Large intestine (tissue), 3 donors: ENCODE measurements at regions not wholly inside any gene's neighbourhood (a gene's known extent, or its start where the extent isn't known, plus 50 kb on each side); places are given as distances from the start of the nearest gene placed in this dataset.

Experiments
- DNase-seq, 2 donors: peaks; one replicate each; pipeline versions ENCODE4 v3.0.0 to v3.0.0-alpha.2; 2013
- H3K27ac ChIP-seq: one replicate; pipeline ENCODE4 v1.5.1; 2013; ENCODE audit warnings: low read length
- H3K27me3 ChIP-seq: 2 replicates; pipeline ENCODE4 v1.6.1; 2013; ENCODE audit warnings: low read length; ENCODE audit not compliant: control insufficient read depth, insufficient read depth
- H3K36me3 ChIP-seq: 2 replicates; pipeline ENCODE4 v1.6.1; 2013; ENCODE audit warnings: low read length; ENCODE audit not compliant: control insufficient read depth, insufficient read depth
- H3K4me1 ChIP-seq: one replicate; pipeline ENCODE4 v1.6.1; 2013; ENCODE audit warnings: low read length; ENCODE audit not compliant: control insufficient read depth, insufficient read depth
- H3K4me3 ChIP-seq: one replicate; pipeline ENCODE4 v1.5.1; 2013; ENCODE audit warnings: low read length
- H3K9me3 ChIP-seq: one replicate; pipeline ENCODE4 v1.6.1; 2013; ENCODE audit warnings: mild to moderate bottlenecking, low read depth, low read length, moderate library complexity; ENCODE audit not compliant: control insufficient read depth
- WGBS: methylation state at CpG from one replicate; pipeline ENCODE4 v1.1.5; 2013; ENCODE audit warnings: low lambda C conversion rate; ENCODE audit not compliant: insufficient coverage; 5-methylcytosine and 5-hydroxymethylcytosine counted together

- Histone ChIP-seq H3K27me3 (no peaks in the 10 kb centered on the region), H3K4me1 (peaks cover 4% of the 10 kb centered on the region), H3K9me3 (no peaks in the 10 kb centered on the region), H3K4me3 (no peak overlapping the region), H3K36me3 (no peaks in the 10 kb centered on the region), H3K27ac (no peak overlapping the region)
- DNase-seq: peak; percentile 33 to 51
- no CpG with 5 or more reads among the region's 2 CpGs for WGBS
Measured at GRCh38 chr14:25111061-25111601, 61.2 kb upstream of the STXBP6 start.

GRCh38 chr14:25110106-25110505, 60.2 kb upstream of the STXBP6 start:
- Histone ChIP-seq H3K27me3 (no peaks in the 10 kb centered on the region), H3K27ac (no peak overlapping the region), H3K4me3 (no peak overlapping the region), H3K36me3 (no peaks in the 10 kb centered on the region), H3K9me3 (no peaks in the 10 kb centered on the region), H3K4me1 (peaks cover 4% of the 10 kb centered on the region)
- WGBS: no CpG with 5 or more reads among the region's 2 CpGs
- no peak for DNase-seq

- peaks cover 4% of the 10 kb centered on the region for H3K4me1 ChIP-seq
- WGBS: no CpG with 5 or more reads among the region's 2 CpGs
- no peaks in the 10 kb centered on the region for H3K27me3 ChIP-seq
- H3K4me3 ChIP-seq: no peak overlapping the region
- H3K36me3 ChIP-seq: no peaks in the 10 kb centered on the region
- H3K9me3 ChIP-seq: no peaks in the 10 kb centered on the region
- DNase-seq: peak; percentile 78 to 92
- H3K27ac ChIP-seq: peak overlapping the region; percentile 66
Measured at GRCh38 chr14:25108959-25109358, 59.0 kb upstream of the STXBP6 start.

- WGBS: no CpG with 5 or more reads among the region's 2 CpGs
- no peaks in the 10 kb centered on the region for H3K36me3 ChIP-seq
- H3K27ac ChIP-seq: peak overlapping the region; percentile 66
- H3K27me3 ChIP-seq: no peaks in the 10 kb centered on the region
- no peaks in the 10 kb centered on the region for H3K9me3 ChIP-seq
- peaks cover 4% of the 10 kb centered on the region for H3K4me1 ChIP-seq
- H3K4me3 ChIP-seq: no peak overlapping the region
- DNase-seq: no peak
Measured at GRCh38 chr14:25108291-25108690, 58.3 kb upstream of the STXBP6 start.

- DNase-seq: no peak
- peaks cover 4% of the 10 kb centered on the region for H3K4me1 ChIP-seq
- no peaks in the 10 kb centered on the region for H3K36me3 ChIP-seq
- H3K4me3 ChIP-seq: no peak overlapping the region
- no peak overlapping the region for H3K27ac ChIP-seq
- no peaks in the 10 kb centered on the region for H3K27me3 ChIP-seq
- H3K9me3 ChIP-seq: no peaks in the 10 kb centered on the region
- WGBS: no CpG with 5 or more reads among the region's 2 CpGs
Measured at GRCh38 chr14:25103820-25104219, 53.9 kb upstream of the STXBP6 start.

- H3K27ac ChIP-seq: no peak overlapping the region
- no peak overlapping the region for H3K4me3 ChIP-seq
- DNase-seq: no peak
- no peaks in the 10 kb centered on the region for H3K4me1 ChIP-seq
- H3K9me3 ChIP-seq: no peaks in the 10 kb centered on the region
- WGBS: no CpG with 5 or more reads among the region's 4 CpGs
- no peaks in the 10 kb centered on the region for H3K27me3 ChIP-seq
- H3K36me3 ChIP-seq: no peaks in the 10 kb centered on the region
Measured at GRCh38 chr14:25103271-25103670, 53.3 kb upstream of the STXBP6 start.

GRCh38 chr14:25102788-25103187, 52.8 kb upstream of the STXBP6 start:
- H3K4me1 ChIP-seq: no peaks in the 10 kb centered on the region
- H3K36me3 ChIP-seq: no peaks in the 10 kb centered on the region
- no peaks in the 10 kb centered on the region for H3K9me3 ChIP-seq
- H3K27ac ChIP-seq: no peak overlapping the region
- no CpG with 5 or more reads among the region's 1 CpG for WGBS
- no peaks in the 10 kb centered on the region for H3K27me3 ChIP-seq
- H3K4me3 ChIP-seq: no peak overlapping the region
- no peak for DNase-seq

- Histone ChIP-seq H3K36me3 (no peaks in the 10 kb centered on the region), H3K4me1 (peaks cover 2% of the 10 kb centered on the region), H3K27ac (no peak overlapping the region), H3K27me3 (no peaks in the 10 kb centered on the region), H3K4me3 (no peak overlapping the region), H3K9me3 (no peaks in the 10 kb centered on the region)
- no CpG with 5 or more reads among the region's 2 CpGs for WGBS
- DNase-seq: no peak
Measured at GRCh38 chr14:25101276-25101675, 51.3 kb upstream of the STXBP6 start.
